Tibial nerve (tissue), 4 donors: ENCODE measurements at regions not wholly inside any gene's neighbourhood (a gene's known extent, or its start where the extent isn't known, plus 50 kb on each side); places are given as distances from the start of the nearest gene placed in this dataset.
"Not testable (repeated sequence)": the region's sequence is repeated elsewhere in the genome, so short reads cannot be mapped to it uniquely, and the experiment has no call there.

Experiments used
- DNase-seq, 2 donors: peaks; one replicate each; pipeline ENCODE4 v3.0.0-alpha.2; 2019; ENCODE audit warnings: low spot score in 2 of 2
- H3K27ac ChIP-seq, 4 donors: fragments of 200-600 bp; sonication (generic) in 3 of 4; one replicate each; pipeline ENCODE4 v1.5.1; 2017 to 2019; ENCODE audit warnings: mild to moderate bottlenecking in 1 of 4
- H3K27me3 ChIP-seq, 2 donors: fragments of 200-600 bp; sonication (generic) in 1 of 2; one replicate each; pipeline versions ENCODE4 v1.5.1 to v1.6.0; 2017 to 2019
- H3K36me3 ChIP-seq, 3 donors: fragments of 200-600 bp; sonication (generic); one replicate each; pipeline ENCODE4 v1.5.1; 2018 to 2019
- H3K4me1 ChIP-seq, 4 donors: fragments of 200-600 bp; sonication (generic) in 3 of 4; one replicate each; pipeline ENCODE4 v1.5.1; 2017 to 2019
- H3K4me3 ChIP-seq, 4 donors: fragments of 200-600 bp; sonication (generic) in 3 of 4; one replicate each; pipeline ENCODE4 v1.5.1; 2017 to 2019; ENCODE audit warnings: mild to moderate bottlenecking in 1 of 4, moderate library complexity in 1 of 4
- H3K9me3 ChIP-seq, 4 donors: fragments of 200-600 bp; sonication (generic) in 3 of 4; one replicate each; pipeline ENCODE4 v1.5.1; 2017 to 2019
- CTCF ChIP-seq, 5 experiments: fragments of 200-600 bp in 3 of 5; fragments of 450-650 bp in 2 of 5; sonication (generic) in 3 of 5; IDR thresholded peaks; one replicate each; pipeline ENCODE4 v1.5.1; 2016 to 2019; ENCODE audit warnings: antibody characterized with exemption in 5 of 5, mild to moderate bottlenecking in 3 of 5, moderate library complexity in 2 of 5
- EP300 ChIP-seq, 2 donors: sonication (generic); formaldehyde crosslinking; IDR thresholded peaks; one replicate each; pipeline ENCODE4 v1.6.1; 2017; ENCODE audit warnings: antibody characterized with exemption in 2 of 2, mild to moderate bottlenecking in 1 of 2
- POLR2A ChIP-seq, 2 donors: fragments of 450-650 bp; IDR thresholded peaks; one replicate each; pipeline ENCODE4 v1.6.1; 2017; ENCODE audit warnings: antibody characterized with exemption in 2 of 2, mild to moderate bottlenecking in 2 of 2, moderate library complexity in 2 of 2
- WGBS, 2 donors: methylation state at CpG; one replicate each; pipeline ENCODE4 v1.1.5; 2018; 5-methylcytosine and 5-hydroxymethylcytosine counted together

GRCh38 chr2:16091576-16092282 lies 151.4 kb downstream of the MYCN start:
- Histone ChIP-seq H3K4me1 (no peaks in the 10 kb centered on the region), H3K36me3 (no peaks in the 10 kb centered on the region), H3K9me3 (no peaks in the 10 kb centered on the region), H3K27me3 (no peaks in the 10 kb centered on the region), H3K4me3 (no peak overlapping the region), H3K27ac (no peak overlapping the region)
- DNase-seq: no peak
- 39 to 41% methylated on average over 1 of the region's 1 CpG for WGBS, 2 donors
- TF ChIP-seq POLR2A (IDR thresholded peaks at IDR 0.05) (no peak), EP300 (IDR thresholded peaks at IDR 0.05) (no peak)

- TF ChIP-seq CTCF (IDR thresholded peaks at IDR 0.05) (no peak), POLR2A (IDR thresholded peaks at IDR 0.05) (no peak), EP300 (IDR thresholded peaks at IDR 0.05) (no peak)
Measured at GRCh38 chr2:16090650-16091575, 150.6 kb downstream of the MYCN start.

GRCh38 chr2:16089491-16089890 lies 149.1 kb downstream of the MYCN start:
- not testable (repeated sequence) for DNase-seq, H3K4me3 ChIP-seq, H3K4me1 ChIP-seq, H3K27ac ChIP-seq, H3K9me3 ChIP-seq, H3K36me3 ChIP-seq, H3K27me3 ChIP-seq
- 83 to 92% methylated on average over 7 of the region's 7 CpGs for WGBS, 2 donors

More at GRCh38 chr2:16090650-16091575, 150.6 kb downstream of the MYCN start:
- DNase-seq: no peak
- no peaks in the 10 kb centered on the region for H3K27me3 ChIP-seq
- H3K4me1 ChIP-seq: no peaks in the 10 kb centered on the region
- H3K27ac ChIP-seq: no peak overlapping the region
- 65 to 66% methylated on average over 14 to 15 of the region's 15 CpGs for WGBS, 2 donors
- H3K4me3 ChIP-seq: no peak overlapping the region
- H3K9me3 ChIP-seq: no peaks in the 10 kb centered on the region
- H3K36me3 ChIP-seq: no peaks in the 10 kb centered on the region

GRCh38 chr2:16088802-16089112 lies 148.4 kb downstream of the MYCN start:
- DNase-seq: no peak
- Histone ChIP-seq H3K4me1 (no peaks in the 10 kb centered on the region), H3K36me3 (no peaks in the 10 kb centered on the region), H3K27me3 (no peaks in the 10 kb centered on the region), H3K4me3 (no peak overlapping the region), H3K27ac (no peak overlapping the region), H3K9me3 (no peaks in the 10 kb centered on the region)
- WGBS, 2 donors: 76 to 85% methylated on average over 3 of the region's 3 CpGs
- TF ChIP-seq POLR2A (IDR thresholded peaks at IDR 0.05) (no peak), EP300 (IDR thresholded peaks at IDR 0.05) (no peak)

GRCh38 chr2:16088035-16088801 lies 147.9 kb downstream of the MYCN start:
- no peak overlapping the region for H3K4me3 ChIP-seq
- 63% methylated on average over 10 of the region's 10 CpGs for whole genome bisulfite sequencing, 2 donors
- H3K27ac ChIP-seq: no peak overlapping the region
- TF ChIP-seq EP300 (IDR thresholded peaks at IDR 0.05): no peak
- no peak for TF ChIP-seq CTCF (IDR thresholded peaks at IDR 0.05)
- no peak for TF ChIP-seq POLR2A (IDR thresholded peaks at IDR 0.05)
- H3K27me3 ChIP-seq: no peaks in the 10 kb centered on the region
- no peak for DNase-seq
- H3K9me3 ChIP-seq: no peaks in the 10 kb centered on the region
- H3K4me1 ChIP-seq: no peaks in the 10 kb centered on the region
- no peaks in the 10 kb centered on the region for H3K36me3 ChIP-seq

- H3K27me3 ChIP-seq, H3K27ac ChIP-seq, H3K36me3 ChIP-seq, H3K9me3 ChIP-seq, H3K4me3 ChIP-seq, H3K4me1 ChIP-seq, DNase-seq: not testable (repeated sequence)
- WGBS, 2 donors: 90 to 92% methylated on average over 12 of the region's 12 CpGs
Measured at GRCh38 chr2:16086136-16086535, 145.8 kb downstream of the MYCN start.

- H3K27me3 ChIP-seq: peaks cover 0 to 5% of the 10 kb centered on the region in 2 donors
- TF ChIP-seq EP300 (IDR thresholded peaks at IDR 0.05): no peak
- DNase-seq: no peak
- H3K9me3 ChIP-seq: no peaks in the 10 kb centered on the region
- H3K36me3 ChIP-seq: no peaks in the 10 kb centered on the region
- H3K4me3 ChIP-seq: no peak overlapping the region
- H3K27ac ChIP-seq: no peak overlapping the region
- no peaks in the 10 kb centered on the region for H3K4me1 ChIP-seq
- WGBS, 2 donors: 85 to 87% methylated on average over 5 of the region's 5 CpGs
Measured at GRCh38 chr2:16085073-16085472, 144.7 kb downstream of the MYCN start.
